Left lung (tissue), 4 donors: ENCODE measurements at regions not wholly inside any gene's neighbourhood (a gene's known extent, or its start where the extent isn't known, plus 50 kb on each side); places are given as distances from the start of the nearest gene placed in this dataset.
"Not testable (repeated sequence)": the region's sequence is repeated elsewhere in the genome, so short reads cannot be mapped to it uniquely, and the experiment has no call there.

Experiments used
- ATAC-seq: fragments of 200-7000 bp; cut with Tn5 transposase; one replicate; pipeline ENCODE4 v1.9.1; 2020; ENCODE audit warnings: moderate library complexity
- DNase-seq, 4 donors: peaks; one replicate each; pipeline ENCODE4 v3.0.0-alpha.2; 2013 to 2020
- H3K27ac ChIP-seq, 2 donors: fragments of 200-600 bp; sonication (generic) in 1 of 2; one replicate each; pipeline versions ENCODE4 v1.5.0 to v1.8.0; 2020 to 2021
- H3K27me3 ChIP-seq, 2 donors: fragments of 200-600 bp; sonication (generic) in 1 of 2; one replicate each; pipeline versions ENCODE4 v1.5.0 to v1.8.0; 2020 to 2021
- H3K36me3 ChIP-seq, 2 donors: fragments of 200-600 bp; sonication (generic) in 1 of 2; one replicate each; pipeline versions ENCODE4 v1.5.0 to v1.8.0; 2020 to 2021
- H3K4me1 ChIP-seq, 2 donors: fragments of 200-600 bp; one replicate each; pipeline ENCODE4 v1.8.0; 2021
- H3K4me3 ChIP-seq, 2 donors: fragments of 200-600 bp; sonication (generic) in 1 of 2; one replicate each; pipeline versions ENCODE4 v1.5.0 to v1.8.0; 2020 to 2021; ENCODE audit warnings: mild to moderate bottlenecking in 1 of 2
- H3K9me3 ChIP-seq, 2 donors: fragments of 200-600 bp; sonication (generic) in 1 of 2; one replicate each; pipeline versions ENCODE4 v1.5.0 to v1.8.0; 2020 to 2021
- CTCF ChIP-seq, 2 donors: fragments of 200-600 bp; sonication (generic) in 1 of 2; IDR thresholded peaks; one replicate each; pipeline versions ENCODE4 v1.5.0 to v1.8.0; 2021; ENCODE audit warnings: antibody characterized with exemption in 2 of 2
- intact Hi-C, 2 donors: fragments of 100-400 bp; cut with DNase I; formaldehyde crosslinking; loops; one replicate each; pipeline versions ENCODE4 v1.11.2 to v1.14.2; 2022
- donor health status: DM: no; HTN: yes; CAD: no.
- donor health status: DM: no; HTN: no; CAD: no.

GRCh38 chr6:21729431-21729830 lies 135.9 kb downstream of the SOX4 start:
- DNase-seq, result no peak
- intact Hi-C loops, result no loop called here

GRCh38 chr6:21730533-21730932 lies 137.0 kb downstream of the SOX4 start:
- no peak overlapping the region for H3K4me3 ChIP-seq
- ATAC-seq, result no peak
- DNase-seq, result no peak
- no peaks in the 10 kb centered on the region for H3K36me3 ChIP-seq
- peaks cover 0 to 11% of the 10 kb centered on the region in 2 donors for H3K4me1 ChIP-seq
- no peak overlapping the region for H3K27ac ChIP-seq
- H3K9me3 ChIP-seq, result no peaks in the 10 kb centered on the region
- TF ChIP-seq CTCF (IDR thresholded peaks at IDR 0.05), result no peak
- intact Hi-C loops, result no loop called here
- no peaks in the 10 kb centered on the region for H3K27me3 ChIP-seq

More at GRCh38 chr6:21729431-21729830, 135.9 kb downstream of the SOX4 start:
- no peak overlapping the region for H3K27ac ChIP-seq
- H3K36me3 ChIP-seq, result no peaks in the 10 kb centered on the region
- ATAC-seq, result no peak
- H3K9me3 ChIP-seq, result no peaks in the 10 kb centered on the region
- H3K4me3 ChIP-seq, result no peak overlapping the region
- peaks cover 0 to 11% of the 10 kb centered on the region in 2 donors for H3K4me1 ChIP-seq
- no peak for TF ChIP-seq CTCF (IDR thresholded peaks at IDR 0.05)
- no peaks in the 10 kb centered on the region for H3K27me3 ChIP-seq

GRCh38 chr6:21731411-21732031 lies 138.0 kb downstream of the SOX4 start:
- DNase-seq (peak in 2 of 4 donors; percentile 57 to 75), ATAC-seq (peak; percentile 89)
- Histone ChIP-seq H3K4me3 (no peak overlapping the region), H3K27me3 (no peaks in the 10 kb centered on the region), H3K9me3 (no peaks in the 10 kb centered on the region), H3K27ac (peak overlapping the region in 1 of 2 donors; percentile 57), H3K36me3 (no peaks in the 10 kb centered on the region), H3K4me1 (peaks cover 0 to 11% of the 10 kb centered on the region in 2 donors)
- intact Hi-C loops, result no loop called here
- TF ChIP-seq CTCF (IDR thresholded peaks at IDR 0.05), result no peak

GRCh38 chr6:21732032-21732730 lies 138.6 kb downstream of the SOX4 start:
- H3K9me3 ChIP-seq, H3K4me3 ChIP-seq, DNase-seq, intact Hi-C loops, H3K36me3 ChIP-seq, H3K27me3 ChIP-seq: not testable (repeated sequence)
- Histone ChIP-seq H3K27ac (peak overlapping the region; percentile 30 to 49), H3K4me1 (peaks cover 0 to 11% of the 10 kb centered on the region in 2 donors)
- ATAC-seq, result peak; percentile 49

GRCh38 chr6:21732731-21733130 lies 139.2 kb downstream of the SOX4 start:
- H3K36me3 ChIP-seq, result no peaks in the 10 kb centered on the region
- no peak for TF ChIP-seq CTCF (IDR thresholded peaks at IDR 0.05)
- no peaks in the 10 kb centered on the region for H3K9me3 ChIP-seq
- no peak for DNase-seq
- no peaks in the 10 kb centered on the region for H3K27me3 ChIP-seq
- no peak for ATAC-seq
- H3K4me1 ChIP-seq, result peaks cover 0 to 11% of the 10 kb centered on the region in 2 donors
- H3K4me3 ChIP-seq, result no peak overlapping the region
- peak overlapping the region in 1 of 2 donors; percentile 49 for H3K27ac ChIP-seq
- intact Hi-C loops, result no loop called here
